WTC11 (cell line): ENCODE measurements at regions not wholly inside any gene's neighbourhood (a gene's known extent, or its start where the extent isn't known, plus 50 kb on each side); places are given as distances from the start of the nearest gene placed in this dataset.
A peak's percentile ranks its signal among the peaks of the same experiment; 100 is the strongest.

Experiments used
- ATAC-seq: fragments of 200-7000 bp; cut with Tn5 transposase; 2 replicates; pipeline ENCODE4 v1.10.0; 2021; ENCODE audit warnings: mild to moderate bottlenecking, moderate library complexity
- CTCF ChIA-PET: fragments of 300-600 bp; sonication (Branson Sonifier 250); formaldehyde crosslinking; loops from one replicate; lab custom pipeline; 2021; ENCODE audit warnings: antibody characterized with exemption; lab: Charles Lee
- POLR2A ChIA-PET: fragments of 350-600 bp; sonication (Branson Sonifier 250); formaldehyde crosslinking; loops from one replicate; lab custom pipeline; 2021; ENCODE audit warnings: antibody characterized with exemption; lab: Charles Lee
- DNase-seq: peaks from one replicate; pipeline ENCODE4 v3.0.0; 2021; ENCODE audit warnings: low spot score
- H3K27ac Mint-ChIP-seq: 2 replicates; pipeline ENCODE4 v1.8.0; 2021; ENCODE audit warnings: mixed read lengths
- H3K27me3 Mint-ChIP-seq: 2 replicates; pipeline ENCODE4 v1.8.0; 2021; ENCODE audit warnings: low read depth, mild to moderate bottlenecking, moderate library complexity, mixed read lengths
- H3K36me3 Mint-ChIP-seq: 2 replicates; pipeline ENCODE4 v1.8.0; 2021; ENCODE audit warnings: mixed read lengths
- H3K4me1 Mint-ChIP-seq: 2 replicates; pipeline ENCODE4 v1.8.0; 2022; ENCODE audit warnings: mixed read lengths
- H3K4me3 Mint-ChIP-seq: 2 replicates; pipeline ENCODE4 v1.8.0; 2021; ENCODE audit warnings: mild to moderate bottlenecking, moderate library complexity, mixed read lengths
- H3K9me3 Mint-ChIP-seq: 2 replicates; pipeline ENCODE4 v1.8.0; 2021; ENCODE audit warnings: mixed read lengths
- ARID4B ChIP-seq: sonication (generic); formaldehyde crosslinking; IDR thresholded peaks from 2 replicates; pipeline ENCODE4 v1.8.0; 2023; ENCODE audit warnings: missing genetic modification reagents, mild to moderate bottlenecking, borderline replicate concordance
- CBFB ChIP-seq: sonication (generic); formaldehyde crosslinking; IDR thresholded peaks from 2 replicates; pipeline ENCODE4 v1.8.1; 2022; ENCODE audit warnings: mild to moderate bottlenecking, low read depth, missing genetic modification reagents
- CREM ChIP-seq: sonication (generic); formaldehyde crosslinking; IDR thresholded peaks from 2 replicates; pipeline ENCODE4 v1.8.1; 2022; ENCODE audit warnings: mild to moderate bottlenecking, missing genetic modification reagents, moderate library complexity
- CTCF ChIP-seq: fragments of 200-600 bp; IDR thresholded peaks from 2 replicates; pipeline ENCODE4 v1.8.0; 2022; ENCODE audit warnings: antibody characterized with exemption
- E2F1 ChIP-seq: sonication (generic); formaldehyde crosslinking; IDR thresholded peaks from 2 replicates; pipeline ENCODE4 v1.8.0; 2022; ENCODE audit warnings: mild to moderate bottlenecking, missing genetic modification reagents
- E2F4 ChIP-seq: sonication (generic); formaldehyde crosslinking; IDR thresholded peaks from 2 replicates; pipeline ENCODE4 v1.8.1; 2022; ENCODE audit warnings: low read depth, mild to moderate bottlenecking, moderate library complexity, missing genetic modification reagents, borderline replicate concordance
- ELF4 ChIP-seq: sonication (generic); formaldehyde crosslinking; IDR thresholded peaks from 2 replicates; pipeline ENCODE4 v1.8.1; 2022; ENCODE audit warnings: low read depth, mild to moderate bottlenecking, moderate library complexity, missing genetic modification reagents
- FOXK1 ChIP-seq: sonication (generic); formaldehyde crosslinking; IDR thresholded peaks from 2 replicates; pipeline ENCODE4 v1.8.0; 2022; ENCODE audit warnings: mild to moderate bottlenecking, moderate library complexity, missing genetic modification reagents
- FOXP4 ChIP-seq: sonication (generic); formaldehyde crosslinking; IDR thresholded peaks from 2 replicates; pipeline ENCODE4 v1.8.0; 2022; ENCODE audit warnings: mild to moderate bottlenecking, missing genetic modification reagents
- GABPB1 ChIP-seq: sonication (generic); formaldehyde crosslinking; IDR thresholded peaks from 2 replicates; pipeline ENCODE4 v1.8.1; 2023; ENCODE audit warnings: mild to moderate bottlenecking, missing genetic modification reagents
- JUN ChIP-seq: sonication (generic); formaldehyde crosslinking; IDR thresholded peaks from 2 replicates; pipeline ENCODE4 v1.8.0; 2023; ENCODE audit warnings: mild to moderate bottlenecking, missing genetic modification reagents
- KAT7 ChIP-seq: sonication (generic); formaldehyde crosslinking; IDR thresholded peaks from 2 replicates; pipeline ENCODE4 v1.8.1; 2023; ENCODE audit warnings: missing genetic modification reagents, mild to moderate bottlenecking, borderline replicate concordance
- MYBL2 ChIP-seq: sonication (generic); formaldehyde crosslinking; IDR thresholded peaks from 2 replicates; pipeline ENCODE4 v1.8.1; 2023; ENCODE audit warnings: mild to moderate bottlenecking, moderate library complexity, missing genetic modification reagents
- NR2C2 ChIP-seq: sonication (generic); formaldehyde crosslinking; IDR thresholded peaks from 2 replicates; pipeline ENCODE4 v1.8.0; 2022; ENCODE audit warnings: mild to moderate bottlenecking, missing genetic modification reagents
- OVOL2 ChIP-seq: fragments of 250-450 bp; sonication (Bioruptor Pico); IDR thresholded peaks from 2 replicates; pipeline ENCODE4 v1.9.0; 2021; ENCODE audit warnings: mild to moderate bottlenecking, borderline replicate concordance
- RELA ChIP-seq: sonication (generic); formaldehyde crosslinking; IDR thresholded peaks from 2 replicates; pipeline ENCODE4 v1.8.1; 2022; ENCODE audit warnings: missing genetic modification reagents, mild to moderate bottlenecking, borderline replicate concordance
- RORB ChIP-seq: fragments of 250-450 bp; sonication (Bioruptor Pico); IDR thresholded peaks from 2 replicates; pipeline ENCODE4 v1.9.0; 2021; ENCODE audit warnings: mild to moderate bottlenecking
- SMAD3 ChIP-seq: sonication (generic); formaldehyde crosslinking; IDR thresholded peaks from 2 replicates; pipeline ENCODE4 v1.8.0; 2022; ENCODE audit warnings: missing genetic modification reagents, mild to moderate bottlenecking, borderline replicate concordance
- ZNF219 ChIP-seq: sonication (generic); formaldehyde crosslinking; IDR thresholded peaks from 2 replicates; pipeline ENCODE4 v1.8.0; 2023; ENCODE audit warnings: missing genetic modification reagents, mild to moderate bottlenecking, borderline replicate concordance
- ZNF263 ChIP-seq: sonication (generic); formaldehyde crosslinking; IDR thresholded peaks from 2 replicates; pipeline ENCODE4 v1.8.1; 2022; ENCODE audit warnings: low read depth, mild to moderate bottlenecking, moderate library complexity, missing genetic modification reagents
- ZNF317 ChIP-seq: sonication (generic); formaldehyde crosslinking; IDR thresholded peaks from 2 replicates; pipeline ENCODE4 v1.8.1; 2023; ENCODE audit warnings: low read depth, mild to moderate bottlenecking, moderate library complexity, missing genetic modification reagents, borderline replicate concordance
- ZNF512 ChIP-seq: sonication (generic); formaldehyde crosslinking; IDR thresholded peaks from 2 replicates; pipeline ENCODE4 v1.8.1; 2022; ENCODE audit warnings: missing genetic modification reagents, borderline replicate concordance
- ZNF671 ChIP-seq: fragments of 250-450 bp; sonication (Bioruptor Pico); IDR thresholded peaks from 2 replicates; pipeline ENCODE4 v1.8.0; 2021; ENCODE audit warnings: mild to moderate bottlenecking
- ZSCAN18 ChIP-seq: fragments of 250-450 bp; sonication (Bioruptor Pico); IDR thresholded peaks from 2 replicates; pipeline ENCODE4 v2.1.2; 2022; ENCODE audit warnings: mild to moderate bottlenecking, moderate library complexity

- ChIA-PET CTCF (no interaction called here), POLR2A (no interaction called here)
- TF ChIP-seq ZNF671 (CRISPR knock-in tag) (no peak), KAT7 (CRISPR knock-in tag) (no peak), ZSCAN18 (CRISPR knock-in tag) (no peak), SMAD3 (no peak), ZNF219 (CRISPR knock-in tag) (no peak), CREM (CRISPR knock-in tag) (no peak), ELF4 (no peak), E2F4 (no peak)
- DNase-seq (no peak), ATAC-seq (no peak)
- 0 out of 2 replicates have a peak, but pooled peaks cover 10% of the 10 kb centered on the region for H3K27me3 Mint-ChIP-seq
- peaks cover 71% of the 10 kb centered on the region for H3K4me1 Mint-ChIP-seq
- no peaks in the 10 kb centered on the region for H3K36me3 Mint-ChIP-seq
- no peak overlapping the region for H3K4me3 Mint-ChIP-seq
- H3K9me3 Mint-ChIP-seq: no peaks in the 10 kb centered on the region
- H3K27ac Mint-ChIP-seq: no peak overlapping the region
These were observed 541.4 kb upstream of the BOD1L1 start for GRCh38 chr4:14168919-14169318.

- ChIA-PET CTCF (no interaction called here), POLR2A (no interaction called here)
- Mint-ChIP-seq H3K4me3 (no peak overlapping the region), H3K4me1 (peaks cover 76% of the 10 kb centered on the region), H3K9me3 (no peaks in the 10 kb centered on the region), H3K27ac (peak overlapping the region; percentile 72), H3K27me3 (0 out of 2 replicates have a peak, but pooled peaks cover 10% of the 10 kb centered on the region), H3K36me3 (no peaks in the 10 kb centered on the region)
- ATAC-seq (peak; percentile 20; the same call in 1 of the 2 replicates), DNase-seq (no peak)
- TF ChIP-seq ZNF263 (CRISPR knock-in tag) (no peak), ZNF317 (CRISPR knock-in tag) (no peak), RELA (CRISPR knock-in tag) (no peak), CTCF (no peak), NR2C2 (CRISPR knock-in tag) (no peak), E2F1 (CRISPR knock-in tag) (no peak), ZNF512 (CRISPR knock-in tag) (no peak), CBFB (CRISPR knock-in tag) (no peak), JUN (no peak), RORB (no peak), ARID4B (CRISPR knock-in tag) (no peak), FOXK1 (no peak), MYBL2 (CRISPR knock-in tag) (no peak), GABPB1 (no peak), OVOL2 (CRISPR knock-in tag) (no peak), FOXP4 (CRISPR knock-in tag) (no peak)
These were observed 541.9 kb upstream of the BOD1L1 start for GRCh38 chr4:14169460-14169859.
